ENCODE measurements at regions not wholly inside any gene's neighbourhood (a gene's known extent, or its start where the extent isn't known, plus 50 kb on each side); places are given as distances from the start of the nearest gene placed in this dataset.

- DNase-seq: no peak
These were observed 71.5 kb upstream of the RPS23 start for GRCh38 chr5:82349652-82350051.

- DNase-seq: no peak
These were observed 70.8 kb upstream of the RPS23 start for GRCh38 chr5:82348784-82349425.

GRCh38 chr5:82347201-82347865 is 69.2 kb upstream of the RPS23 start:
- DNase-seq: no peak

- no peak for DNase-seq
These were observed 68.4 kb upstream of the RPS23 start for GRCh38 chr5:82346399-82347165.

GRCh38 chr5:82345108-82345507 is 67.0 kb upstream of the RPS23 start:
- DNase-seq: no peak

- no peak for DNase-seq
These were observed 63.2 kb upstream of the RPS23 start for GRCh38 chr5:82341325-82341724.

GRCh38 chr5:82340799-82341198 is 62.6 kb upstream of the RPS23 start:
- no peak for DNase-seq

- no peak for DNase-seq
These were observed 61.6 kb upstream of the RPS23 start for GRCh38 chr5:82339792-82340191.

GRCh38 chr5:82338771-82339373 is 60.7 kb upstream of the RPS23 start:
- no peak for DNase-seq

- DNase-seq: no peak
These were observed 58.8 kb upstream of the RPS23 start for GRCh38 chr5:82336959-82337351.

GRCh38 chr5:82336226-82336958 is 58.2 kb upstream of the RPS23 start:
- DNase-seq: no peak

- no peak for DNase-seq
These were observed 57.7 kb upstream of the RPS23 start for GRCh38 chr5:82335806-82336205.

- DNase-seq: no peak
These were observed 56.7 kb upstream of the RPS23 start for GRCh38 chr5:82334856-82335255.

GRCh38 chr5:82334085-82334692 is 56.0 kb upstream of the RPS23 start:
- DNase-seq: no peak

- DNase-seq: no peak
These were observed 54.9 kb upstream of the RPS23 start for GRCh38 chr5:82332886-82333615.

GRCh38 chr5:82332064-82332855 is 54.1 kb upstream of the RPS23 start:
- no peak for DNase-seq

GRCh38 chr5:82331557-82331956 is 53.4 kb upstream of the RPS23 start:
- no peak for DNase-seq

- no peak for DNase-seq
These were observed 52.5 kb upstream of the RPS23 start for GRCh38 chr5:82330530-82331270.

GRCh38 chr5:82329393-82329792 is 51.2 kb upstream of the RPS23 start:
- DNase-seq: no peak

All from inflammatory macrophage treated with lipopolysaccharide for 4 hours (primary cell).